Gastroesophageal sphincter (tissue), 3 donors: ENCODE measurements at regions not wholly inside any gene's neighbourhood (a gene's known extent, or its start where the extent isn't known, plus 50 kb on each side); places are given as distances from the start of the nearest gene placed in this dataset.

Experiments
- EP300 ChIP-seq: sonication (generic); formaldehyde crosslinking; IDR thresholded peaks from one replicate; pipeline ENCODE4 v1.6.1; 2017; ENCODE audit warnings: antibody characterized with exemption, mild to moderate bottlenecking
- POLR2AphosphoS5 ChIP-seq: sonication (generic); formaldehyde crosslinking; IDR thresholded peaks from one replicate; pipeline ENCODE4 v1.6.1; 2017; ENCODE audit warnings: antibody characterized with exemption
- TF ChIP-seq, protein P1 (sequence below), 4 experiments: fragments of 200-600 bp in 2 of 4; fragments of 450-650 bp in 2 of 4; sonication (generic) in 1 of 4; IDR thresholded peaks; one replicate each; pipeline ENCODE4 v1.5.1; 2017 to 2019; ENCODE audit warnings: antibody characterized with exemption in 4 of 4, mild to moderate bottlenecking in 2 of 4, moderate library complexity in 2 of 4

DNA sequence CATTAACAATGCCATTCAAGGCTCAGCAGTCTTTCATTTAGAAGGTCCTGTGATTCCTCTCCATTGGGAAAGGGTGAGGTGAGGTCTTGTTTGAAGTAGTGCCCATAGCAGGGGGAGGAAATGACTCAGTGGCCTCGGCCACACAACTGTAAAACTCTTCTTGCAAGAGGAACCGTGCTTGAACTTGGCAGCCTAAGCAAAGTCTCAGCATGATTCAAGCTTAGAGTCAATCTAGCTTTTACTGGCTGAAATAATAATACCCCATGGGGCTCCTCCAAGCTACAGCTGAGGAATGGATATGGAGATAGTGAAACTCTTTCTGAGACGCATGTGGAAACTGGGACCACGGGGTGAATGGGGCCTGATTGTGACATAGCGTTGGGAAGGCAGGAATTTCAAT, 428.2 kb downstream of the BMP2 start:
- TF ChIP-seq, protein P1, sequence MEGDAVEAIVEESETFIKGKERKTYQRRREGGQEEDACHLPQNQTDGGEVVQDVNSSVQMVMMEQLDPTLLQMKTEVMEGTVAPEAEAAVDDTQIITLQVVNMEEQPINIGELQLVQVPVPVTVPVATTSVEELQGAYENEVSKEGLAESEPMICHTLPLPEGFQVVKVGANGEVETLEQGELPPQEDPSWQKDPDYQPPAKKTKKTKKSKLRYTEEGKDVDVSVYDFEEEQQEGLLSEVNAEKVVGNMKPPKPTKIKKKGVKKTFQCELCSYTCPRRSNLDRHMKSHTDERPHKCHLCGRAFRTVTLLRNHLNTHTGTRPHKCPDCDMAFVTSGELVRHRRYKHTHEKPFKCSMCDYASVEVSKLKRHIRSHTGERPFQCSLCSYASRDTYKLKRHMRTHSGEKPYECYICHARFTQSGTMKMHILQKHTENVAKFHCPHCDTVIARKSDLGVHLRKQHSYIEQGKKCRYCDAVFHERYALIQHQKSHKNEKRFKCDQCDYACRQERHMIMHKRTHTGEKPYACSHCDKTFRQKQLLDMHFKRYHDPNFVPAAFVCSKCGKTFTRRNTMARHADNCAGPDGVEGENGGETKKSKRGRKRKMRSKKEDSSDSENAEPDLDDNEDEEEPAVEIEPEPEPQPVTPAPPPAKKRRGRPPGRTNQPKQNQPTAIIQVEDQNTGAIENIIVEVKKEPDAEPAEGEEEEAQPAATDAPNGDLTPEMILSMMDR (IDR thresholded peaks at IDR 0.05) = no peak
- TF ChIP-seq POLR2AphosphoS5 (no peak), EP300 (no peak)
